HG03571 (cell line): ENCODE measurements at regions not wholly inside any gene's neighbourhood (a gene's known extent, or its start where the extent isn't known, plus 50 kb on each side); places are given as distances from the start of the nearest gene placed in this dataset.
"Not testable (repeated sequence)": the region's sequence is repeated elsewhere in the genome, so short reads cannot be mapped to it uniquely, and the experiment has no call there.

ENCODE experiments used
- ATAC-seq: cut with Tn5 transposase; IDR thresholded peaks from one replicate; pipeline ENCODE4 v1.9.1; 2021; ENCODE audit not compliant: unreplicated experiment

DNA sequence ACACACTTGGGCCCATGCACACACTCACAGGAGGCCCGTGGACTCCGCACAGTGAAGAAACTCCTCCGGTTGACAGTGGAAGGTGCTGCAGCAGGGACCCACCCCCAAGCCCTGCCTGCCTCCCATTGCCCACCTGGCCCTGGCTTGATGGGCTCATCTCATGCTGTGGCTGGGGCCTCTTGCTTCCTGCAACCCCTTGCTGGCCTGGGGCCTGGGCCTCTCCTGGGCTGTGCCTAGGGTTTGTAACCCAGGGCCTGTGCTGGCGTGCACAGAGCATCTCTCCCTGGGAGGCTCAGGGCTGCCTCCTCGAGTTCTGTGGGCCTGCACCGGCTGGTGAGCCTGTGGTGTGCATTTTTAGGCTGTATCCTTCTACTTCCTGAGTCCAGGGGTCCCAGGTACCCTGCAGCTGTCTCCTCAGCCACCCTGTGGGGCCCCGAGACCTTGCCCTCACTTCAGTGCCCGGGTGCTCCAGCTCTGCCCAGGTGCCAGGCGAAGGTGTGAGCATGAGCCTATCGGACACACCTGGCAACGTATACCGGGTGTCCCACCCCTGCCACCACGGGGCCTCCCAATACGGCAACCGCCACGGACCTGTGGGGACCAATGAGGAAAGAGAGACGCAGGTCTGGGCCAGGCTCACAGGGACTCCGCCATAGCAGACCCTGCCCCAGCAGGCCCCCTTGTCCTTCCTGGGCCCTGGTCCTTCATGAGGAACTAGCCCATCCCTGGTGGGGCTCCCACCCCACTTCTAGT, 158.3 kb upstream of the POTEB2 start:
- ATAC-seq, result not testable (repeated sequence)

DNA sequence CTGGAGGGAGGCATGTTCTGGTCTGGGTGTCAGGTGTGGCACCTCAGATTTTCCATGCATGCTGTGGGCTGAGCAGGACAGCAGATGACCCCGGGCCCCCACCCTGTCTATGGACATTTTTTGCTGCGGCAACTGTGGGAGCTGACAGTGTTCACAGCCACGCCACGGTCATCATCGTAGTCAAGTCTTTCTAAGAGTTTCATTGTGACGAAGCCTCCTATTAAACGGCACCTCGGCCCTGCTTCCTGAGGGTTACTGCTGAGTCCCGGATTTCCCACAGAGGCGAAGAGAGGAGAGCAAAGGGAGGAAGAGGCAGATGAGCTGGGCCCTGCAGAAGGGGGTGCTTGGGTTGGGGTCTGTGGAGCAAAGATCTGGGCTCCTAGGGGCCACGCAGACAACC, 152.1 kb upstream of the POTEB2 start:
- not testable (repeated sequence) for ATAC-seq

GRCh38 chr15:21017326-21017725, 151.2 kb upstream of the POTEB2 start:
- ATAC-seq, result not testable (repeated sequence)

- ATAC-seq, result not testable (repeated sequence)
Measured at GRCh38 chr15:21016589-21016988, 150.5 kb upstream of the POTEB2 start.

DNA sequence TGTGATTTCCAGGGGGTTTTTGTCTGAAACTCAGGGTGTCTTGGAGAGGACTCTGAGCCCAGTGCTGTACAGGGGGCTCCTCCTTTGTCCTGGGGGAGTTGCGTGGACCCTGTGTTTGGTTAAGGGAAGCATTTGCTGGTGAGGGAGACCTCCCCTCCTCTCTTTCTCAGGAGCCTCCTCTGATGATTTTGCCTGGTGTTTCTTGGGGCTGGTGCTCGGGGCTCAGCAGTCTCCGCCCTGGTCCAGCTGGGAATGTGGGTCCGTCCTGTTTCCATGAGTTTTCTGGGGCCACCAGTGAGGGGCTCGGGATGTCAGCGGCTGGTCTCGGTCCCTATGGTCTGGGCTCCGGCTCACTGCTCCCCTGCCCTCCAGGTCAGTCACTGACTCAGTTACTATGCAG, 149.1 kb upstream of the POTEB2 start:
- ATAC-seq, result not testable (repeated sequence)

- not testable (repeated sequence) for ATAC-seq
Measured at GRCh38 chr15:21013308-21013707, 147.2 kb upstream of the POTEB2 start.

DNA sequence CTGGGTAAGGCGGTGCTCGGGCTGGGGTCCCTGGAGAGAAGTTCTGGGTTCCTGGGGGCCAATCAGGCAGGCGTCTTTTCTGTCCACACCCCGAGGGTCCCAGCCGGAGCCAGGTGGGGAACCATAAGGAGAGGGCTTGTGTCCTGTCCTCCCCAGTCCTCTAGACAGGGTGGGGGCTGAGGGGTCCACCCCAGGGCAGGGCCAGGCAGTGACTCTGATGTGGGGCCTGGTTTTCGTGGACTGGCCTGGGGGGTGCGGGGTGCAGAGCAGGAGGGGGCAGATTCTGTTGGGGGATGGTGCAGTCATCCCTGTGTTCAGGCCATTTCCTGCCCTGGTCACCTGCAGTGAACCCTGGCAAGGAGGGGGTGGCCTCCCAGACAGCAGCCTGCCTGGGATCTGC, 143.5 kb upstream of the POTEB2 start:
- not testable (repeated sequence) for ATAC-seq

DNA sequence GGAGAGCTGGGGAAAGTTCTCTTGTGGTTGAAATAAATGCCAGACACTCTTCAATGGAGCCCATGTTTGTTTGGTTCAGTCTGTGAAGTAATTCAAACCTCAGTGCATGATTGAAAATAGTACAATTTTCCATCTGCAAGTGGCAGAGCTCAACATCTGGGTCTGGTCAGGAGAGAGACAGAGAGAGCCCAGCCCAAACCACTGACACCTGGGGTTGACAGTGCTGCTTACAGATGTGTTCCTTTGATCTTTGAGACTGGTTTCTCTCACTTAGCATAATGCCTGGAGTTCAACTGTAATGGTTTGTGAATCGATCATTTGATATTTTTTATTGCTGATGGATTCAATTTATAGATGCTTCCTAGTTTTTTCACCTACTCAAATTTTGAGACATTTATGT, 137.3 kb upstream of the POTEB2 start:
- ATAC-seq, result not testable (repeated sequence)

- not testable (repeated sequence) for ATAC-seq
Measured at GRCh38 chr15:21001950-21002349, 135.8 kb upstream of the POTEB2 start.

GRCh38 chr15:20991691-20992090, 125.6 kb upstream of the POTEB2 start:
- ATAC-seq, result not testable (repeated sequence)

GRCh38 chr15:20991253-20991652, 125.1 kb upstream of the POTEB2 start:
- ATAC-seq, result not testable (repeated sequence)

- ATAC-seq, result not testable (repeated sequence)
Measured at GRCh38 chr15:20986775-20987174, 120.7 kb upstream of the POTEB2 start.

- ATAC-seq, result peak; percentile 78
Measured at GRCh38 chr15:20978057-20978456, 111.9 kb upstream of the POTEB2 start.

- ATAC-seq, result not testable (repeated sequence)
Measured at GRCh38 chr15:20972762-20973161, 106.6 kb upstream of the POTEB2 start.

GRCh38 chr15:20959299-20959698, 93.2 kb upstream of the POTEB2 start:
- ATAC-seq, result not testable (repeated sequence)

DNA sequence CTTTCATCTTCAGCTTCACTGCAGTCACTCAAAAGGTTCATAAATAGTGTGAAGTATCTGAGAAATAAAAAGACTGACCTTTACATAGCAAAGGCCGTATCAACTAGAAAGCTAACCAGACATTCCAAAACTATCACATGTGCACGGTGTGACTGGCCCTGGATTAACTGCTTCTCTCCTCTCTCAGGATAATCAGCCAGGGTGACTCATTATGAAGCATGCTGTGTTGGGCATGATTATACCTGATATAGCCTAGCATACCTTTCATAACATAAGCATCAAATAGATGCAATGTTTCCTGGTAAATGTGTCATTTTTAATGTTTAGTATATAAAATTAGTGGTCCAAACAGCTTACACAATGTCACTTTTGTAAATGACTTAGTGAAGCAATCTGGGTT, 63.2 kb upstream of the POTEB2 start:
- not testable (repeated sequence) for ATAC-seq
